PC-3 (cell line): ENCODE measurements at regions not wholly inside any gene's neighbourhood (a gene's known extent, or its start where the extent isn't known, plus 50 kb on each side); places are given as distances from the start of the nearest gene placed in this dataset.

Experiments
- CTCF ChIP-seq: fragments of 300-600 bp; sonication (generic); conservative IDR thresholded peaks from 2 replicates; pipeline ENCODE4 v1.5.1; 2017; ENCODE audit warnings: antibody characterized with exemption, low read depth, mild to moderate bottlenecking, low read length
- EZH2phosphoT487 ChIP-seq: fragments of 300-600 bp; sonication (generic); IDR thresholded peaks from 2 replicates; pipeline ENCODE4 v1.6.1; 2018; ENCODE audit warnings: mild to moderate bottlenecking, antibody characterized with exemption, low read length, borderline replicate concordance

- no peak for TF ChIP-seq CTCF
- TF ChIP-seq EZH2phosphoT487, result no peak
Observed at GRCh38 chr1:29743264-29743663, 506.9 kb downstream of the PTPRU start.
